ENCODE measurements at regions not wholly inside any gene's neighbourhood (a gene's known extent, or its start where the extent isn't known, plus 50 kb on each side); places are given as distances from the start of the nearest gene placed in this dataset.

DNA sequence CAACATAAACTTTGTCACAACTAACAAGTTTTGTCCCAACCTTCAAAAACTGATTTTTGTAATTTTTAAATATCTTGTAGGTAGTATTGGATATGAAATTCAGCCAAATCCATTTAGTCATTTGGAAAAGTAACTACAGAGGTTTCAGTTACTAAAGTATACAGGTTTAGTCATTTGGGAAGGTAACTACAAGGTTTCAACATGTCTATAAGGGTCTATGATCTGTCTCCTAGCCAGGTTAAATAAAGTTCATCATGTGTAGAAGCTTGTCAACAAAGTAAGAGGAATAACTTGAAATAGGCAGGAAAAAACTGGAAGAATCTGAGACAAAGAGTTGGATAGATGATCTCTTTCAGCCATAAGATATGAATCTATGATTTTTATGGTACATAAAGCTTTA lies 229.8 kb downstream of the COL12A1 start:
- TF ChIP-seq, protein P1, sequence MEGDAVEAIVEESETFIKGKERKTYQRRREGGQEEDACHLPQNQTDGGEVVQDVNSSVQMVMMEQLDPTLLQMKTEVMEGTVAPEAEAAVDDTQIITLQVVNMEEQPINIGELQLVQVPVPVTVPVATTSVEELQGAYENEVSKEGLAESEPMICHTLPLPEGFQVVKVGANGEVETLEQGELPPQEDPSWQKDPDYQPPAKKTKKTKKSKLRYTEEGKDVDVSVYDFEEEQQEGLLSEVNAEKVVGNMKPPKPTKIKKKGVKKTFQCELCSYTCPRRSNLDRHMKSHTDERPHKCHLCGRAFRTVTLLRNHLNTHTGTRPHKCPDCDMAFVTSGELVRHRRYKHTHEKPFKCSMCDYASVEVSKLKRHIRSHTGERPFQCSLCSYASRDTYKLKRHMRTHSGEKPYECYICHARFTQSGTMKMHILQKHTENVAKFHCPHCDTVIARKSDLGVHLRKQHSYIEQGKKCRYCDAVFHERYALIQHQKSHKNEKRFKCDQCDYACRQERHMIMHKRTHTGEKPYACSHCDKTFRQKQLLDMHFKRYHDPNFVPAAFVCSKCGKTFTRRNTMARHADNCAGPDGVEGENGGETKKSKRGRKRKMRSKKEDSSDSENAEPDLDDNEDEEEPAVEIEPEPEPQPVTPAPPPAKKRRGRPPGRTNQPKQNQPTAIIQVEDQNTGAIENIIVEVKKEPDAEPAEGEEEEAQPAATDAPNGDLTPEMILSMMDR (IDR thresholded peaks at IDR 0.05; ENCODE audit: insufficient read depth, low read depth, low read length), result no peak
- no peak for TF ChIP-seq EZH2 (IDR thresholded peaks at IDR 0.05; ENCODE audit: insufficient read depth, low read length)

All from astrocyte (in vitro differentiated cells and primary cell).